GM12892 (cell line): ENCODE measurements at regions not wholly inside any gene's neighbourhood (a gene's known extent, or its start where the extent isn't known, plus 50 kb on each side); places are given as distances from the start of the nearest gene placed in this dataset.

Experiments
- POLR2A ChIP-seq: IDR thresholded peaks from 2 replicates; pipeline ENCODE4 v1.6.1; 2011; ENCODE audit warnings: low read depth, low read length, control low read depth
- POLR2AphosphoS5 ChIP-seq: IDR thresholded peaks from 2 replicates; pipeline ENCODE4 v1.6.1; 2011; ENCODE audit warnings: low read depth, low read length, control low read depth

- TF ChIP-seq POLR2A (no peak), POLR2AphosphoS5 (no peak)
These were observed 67.8 kb upstream of the ST6GAL2 start for GRCh38 chr2:106953779-106954178.
